ENCODE measurements at regions not wholly inside any gene's neighbourhood (a gene's known extent, or its start where the extent isn't known, plus 50 kb on each side); places are given as distances from the start of the nearest gene placed in this dataset.

GRCh38 chr2:44110444-44110843 lies 58.2 kb upstream of the PPM1B start (continued):
- TF ChIP-seq SAP30 (IDR thresholded peaks at IDR 0.05; ENCODE audit: insufficient read depth, insufficient replicate concordance, low read length) (no peak), CHD1 (IDR thresholded peaks at IDR 0.05; ENCODE audit: low read depth, low read length) (no peak), SUZ12 (IDR thresholded peaks at IDR 0.05; ENCODE audit: low read length) (no peak), TCF12 (IDR thresholded peaks at IDR 0.05; ENCODE audit: low read depth, low read length) (no peak), CBX8 (IDR thresholded peaks at IDR 0.05; ENCODE audit: borderline replicate concordance, low read depth, low read length) (no peak)
